Neural progenitor cell (in vitro differentiated cells): ENCODE measurements at regions not wholly inside any gene's neighbourhood (a gene's known extent, or its start where the extent isn't known, plus 50 kb on each side); places are given as distances from the start of the nearest gene placed in this dataset.
A peak's percentile ranks its signal among the peaks of the same experiment; 100 is the strongest.

Source experiments
- DNase-seq: peaks from one replicate; pipeline ENCODE4 v3.0.0-alpha.2; 2016; ENCODE audit warnings: low spot score
- H2AFZ ChIP-seq: fragments of 200-600 bp; sonication (generic); replicated peaks from 2 replicates; pipeline ENCODE4 v1.6.1; 2016; ENCODE audit warnings: antibody characterized with exemption
- H3F3A ChIP-seq: fragments of 200-600 bp; sonication (generic); 2 replicates; pipeline ENCODE4 v1.6.1; 2016; ENCODE audit warnings: antibody characterized with exemption, low read depth
- H3K27ac ChIP-seq: fragments of 200-600 bp; sonication (generic); 2 replicates; pipeline ENCODE4 v1.5.1; 2016; ENCODE audit warnings: mild to moderate bottlenecking
- H3K27me3 ChIP-seq: fragments of 200-600 bp; sonication (generic); 2 replicates; pipeline ENCODE4 v1.6.1; 2016; ENCODE audit warnings: mild to moderate bottlenecking, moderate library complexity
- H3K36me3 ChIP-seq: fragments of 200-600 bp; sonication (generic); 2 replicates; pipeline ENCODE4 v1.5.1; 2016
- H3K4me1 ChIP-seq: fragments of 200-600 bp; sonication (generic); 2 replicates; pipeline ENCODE4 v1.6.1; 2016; ENCODE audit warnings: mixed run types
- H3K4me2 ChIP-seq: fragments of 200-600 bp; sonication (generic); 2 replicates; pipeline ENCODE4 v1.6.1; 2016
- H3K4me3 ChIP-seq: fragments of 200-600 bp; sonication (generic); 2 replicates; pipeline ENCODE4 v1.5.1; 2016
- H3K79me2 ChIP-seq: fragments of 200-600 bp; sonication (generic); 2 replicates; pipeline ENCODE4 v1.6.1; 2016; ENCODE audit warnings: low read depth
- H3K9ac ChIP-seq: fragments of 200-600 bp; sonication (generic); 2 replicates; pipeline ENCODE4 v1.6.1; 2016
- H3K9me3 ChIP-seq: fragments of 200-600 bp; sonication (generic); 2 replicates; pipeline ENCODE4 v1.5.1; 2016; ENCODE audit warnings: low read depth
- H4K20me1 ChIP-seq: fragments of 200-600 bp; sonication (generic); 2 replicates; pipeline ENCODE4 v1.6.1; 2016; ENCODE audit warnings: low read depth
- H3K27ac Mint-ChIP-seq: 3 replicates; pipeline ENCODE4 v1.8.0; 2021; ENCODE audit warnings: mixed read lengths
- H3K27me3 Mint-ChIP-seq: 2 replicates; pipeline ENCODE4 v1.8.0; 2022; ENCODE audit warnings: low read depth, mild to moderate bottlenecking, inconsistent platforms, moderate library complexity, mixed read lengths; ENCODE audit not compliant: insufficient read depth
- H3K36me3 Mint-ChIP-seq: 3 replicates; pipeline ENCODE4 v1.8.0; 2021; ENCODE audit warnings: mixed read lengths
- H3K4me1 Mint-ChIP-seq: 3 replicates; pipeline ENCODE4 v1.8.0; 2021; ENCODE audit warnings: mixed read lengths
- H3K4me3 Mint-ChIP-seq: 3 replicates; pipeline ENCODE4 v1.8.0; 2021; ENCODE audit warnings: mild to moderate bottlenecking, moderate library complexity, mixed read lengths
- H3K9me3 Mint-ChIP-seq: 3 replicates; pipeline ENCODE4 v1.8.0; 2020; ENCODE audit warnings: mixed read lengths
- EZH2 ChIP-seq: fragments of 200-600 bp; sonication (generic); IDR thresholded peaks from 2 replicates; pipeline ENCODE4 v1.6.1; 2017; ENCODE audit warnings: antibody characterized with exemption, mild to moderate bottlenecking, moderate library complexity
- EZH2phosphoT487 ChIP-seq: fragments of 200-600 bp; sonication (generic); IDR thresholded peaks from 2 replicates; pipeline ENCODE4 v1.6.1; 2017; ENCODE audit warnings: antibody characterized with exemption
- TF ChIP-seq, protein P1 (sequence below): fragments of 200-600 bp; sonication (generic); IDR thresholded peaks from 2 replicates; pipeline ENCODE4 v1.5.1; 2017; ENCODE audit warnings: antibody characterized with exemption, mild to moderate bottlenecking

- no peak overlapping the region for H3K27ac ChIP-seq
- no peaks in the 10 kb centered on the region for H3K36me3 Mint-ChIP-seq
- H3K4me2 ChIP-seq, result no peak overlapping the region
- no peak overlapping the region for H3K27ac Mint-ChIP-seq
- H3K27me3 ChIP-seq, result no peaks in the 10 kb centered on the region
- no peaks in the 10 kb centered on the region for H3K4me1 ChIP-seq
- no peaks in the 10 kb centered on the region for H3K9me3 Mint-ChIP-seq
- no peaks in the 10 kb centered on the region for H3K79me2 ChIP-seq
- H3K36me3 ChIP-seq, result no peaks in the 10 kb centered on the region
- no peak for DNase-seq
- no peak overlapping the region for H3K4me3 Mint-ChIP-seq
- H3K9ac ChIP-seq, result no peak overlapping the region
- H2AFZ ChIP-seq, result no peak overlapping the region
- H3K27me3 Mint-ChIP-seq, result no peaks in the 10 kb centered on the region
- no peaks in the 10 kb centered on the region for H4K20me1 ChIP-seq
- H3F3A ChIP-seq, result no peaks in the 10 kb centered on the region
- peaks cover 9% of the 10 kb centered on the region for H3K4me1 Mint-ChIP-seq
- TF ChIP-seq, protein P1, sequence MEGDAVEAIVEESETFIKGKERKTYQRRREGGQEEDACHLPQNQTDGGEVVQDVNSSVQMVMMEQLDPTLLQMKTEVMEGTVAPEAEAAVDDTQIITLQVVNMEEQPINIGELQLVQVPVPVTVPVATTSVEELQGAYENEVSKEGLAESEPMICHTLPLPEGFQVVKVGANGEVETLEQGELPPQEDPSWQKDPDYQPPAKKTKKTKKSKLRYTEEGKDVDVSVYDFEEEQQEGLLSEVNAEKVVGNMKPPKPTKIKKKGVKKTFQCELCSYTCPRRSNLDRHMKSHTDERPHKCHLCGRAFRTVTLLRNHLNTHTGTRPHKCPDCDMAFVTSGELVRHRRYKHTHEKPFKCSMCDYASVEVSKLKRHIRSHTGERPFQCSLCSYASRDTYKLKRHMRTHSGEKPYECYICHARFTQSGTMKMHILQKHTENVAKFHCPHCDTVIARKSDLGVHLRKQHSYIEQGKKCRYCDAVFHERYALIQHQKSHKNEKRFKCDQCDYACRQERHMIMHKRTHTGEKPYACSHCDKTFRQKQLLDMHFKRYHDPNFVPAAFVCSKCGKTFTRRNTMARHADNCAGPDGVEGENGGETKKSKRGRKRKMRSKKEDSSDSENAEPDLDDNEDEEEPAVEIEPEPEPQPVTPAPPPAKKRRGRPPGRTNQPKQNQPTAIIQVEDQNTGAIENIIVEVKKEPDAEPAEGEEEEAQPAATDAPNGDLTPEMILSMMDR, result no peak
- no peaks in the 10 kb centered on the region for H3K9me3 ChIP-seq
- no peak overlapping the region for H3K4me3 ChIP-seq
Measured at GRCh38 chr7:82696631-82697030, 253.1 kb upstream of the CACNA2D1 start.

DNA sequence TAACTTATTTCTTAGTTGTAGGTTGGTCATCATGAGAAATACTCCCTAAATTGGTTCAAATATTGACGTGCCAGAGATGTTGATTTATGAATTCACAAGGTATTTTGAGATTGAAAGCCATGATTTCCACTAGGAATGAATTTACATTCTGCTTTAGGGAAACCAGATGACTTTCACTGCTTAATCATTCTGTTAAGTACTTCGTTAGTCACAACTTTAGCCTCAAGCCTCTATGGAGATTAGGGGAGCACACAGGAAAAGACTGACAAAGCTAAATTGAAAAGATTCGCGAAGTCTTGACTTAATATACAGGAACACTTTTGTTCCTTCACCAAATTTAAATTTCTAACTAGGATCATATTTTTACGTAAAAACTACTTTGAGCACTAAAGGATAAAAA lies 250.4 kb upstream of the CACNA2D1 start:
- Histone ChIP-seq H4K20me1 (no peaks in the 10 kb centered on the region), H2AFZ (no peak overlapping the region), H3K36me3 (no peaks in the 10 kb centered on the region), H3K27me3 (no peaks in the 10 kb centered on the region), H3K4me1 (no peaks in the 10 kb centered on the region), H3K4me2 (no peak overlapping the region), H3K9me3 (no peaks in the 10 kb centered on the region), H3K79me2 (no peaks in the 10 kb centered on the region), H3K27ac (no peak overlapping the region), H3K4me3 (no peak overlapping the region), H3F3A (no peaks in the 10 kb centered on the region), H3K9ac (no peak overlapping the region)
- DNase-seq, result peak; percentile 10
- H3K9me3 Mint-ChIP-seq, result no peaks in the 10 kb centered on the region
- H3K36me3 Mint-ChIP-seq, result no peaks in the 10 kb centered on the region
- no peaks in the 10 kb centered on the region for H3K4me1 Mint-ChIP-seq
- H3K27ac Mint-ChIP-seq, result no peak overlapping the region
- H3K27me3 Mint-ChIP-seq, result no peaks in the 10 kb centered on the region
- TF ChIP-seq, protein P1, result no peak
- no peak overlapping the region for H3K4me3 Mint-ChIP-seq

DNA sequence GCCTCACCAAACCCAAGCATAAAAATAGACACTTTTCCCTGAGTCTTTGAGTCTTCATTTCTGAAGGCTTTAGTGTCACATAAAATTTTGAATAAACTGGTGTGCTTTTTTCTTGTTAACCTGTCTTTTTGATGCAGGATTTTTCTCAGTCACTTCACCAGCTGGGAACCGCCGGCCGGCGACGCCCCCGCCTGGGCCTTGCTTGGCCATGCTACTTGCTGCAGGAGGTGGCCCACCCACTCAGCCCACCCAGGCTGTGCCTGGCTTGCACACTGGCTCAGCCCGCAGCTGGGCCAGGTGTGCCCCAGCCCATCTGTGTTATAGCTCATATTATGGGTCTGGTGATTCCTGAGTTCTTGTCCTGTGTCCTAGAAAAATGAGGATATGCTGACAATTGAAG lies 247.4 kb upstream of the CACNA2D1 start:
- Histone ChIP-seq H3K79me2 (no peaks in the 10 kb centered on the region), H3K27ac (no peak overlapping the region), H4K20me1 (no peaks in the 10 kb centered on the region), H3K4me1 (no peaks in the 10 kb centered on the region), H3K9ac (no peak overlapping the region), H3K36me3 (no peaks in the 10 kb centered on the region), H2AFZ (no peak overlapping the region), H3K9me3 (no peaks in the 10 kb centered on the region), H3F3A (no peaks in the 10 kb centered on the region), H3K4me3 (no peak overlapping the region), H3K4me2 (no peak overlapping the region), H3K27me3 (no peaks in the 10 kb centered on the region)
- peak; percentile 38 for DNase-seq
- Mint-ChIP-seq H3K36me3 (no peaks in the 10 kb centered on the region), H3K27me3 (no peaks in the 10 kb centered on the region), H3K27ac (no peak overlapping the region), H3K4me3 (no peak overlapping the region), H3K9me3 (no peaks in the 10 kb centered on the region), H3K4me1 (no peaks in the 10 kb centered on the region)
- TF ChIP-seq, protein P1, result no peak
- TF ChIP-seq EZH2phosphoT487 (no peak), EZH2 (no peak)

DNA sequence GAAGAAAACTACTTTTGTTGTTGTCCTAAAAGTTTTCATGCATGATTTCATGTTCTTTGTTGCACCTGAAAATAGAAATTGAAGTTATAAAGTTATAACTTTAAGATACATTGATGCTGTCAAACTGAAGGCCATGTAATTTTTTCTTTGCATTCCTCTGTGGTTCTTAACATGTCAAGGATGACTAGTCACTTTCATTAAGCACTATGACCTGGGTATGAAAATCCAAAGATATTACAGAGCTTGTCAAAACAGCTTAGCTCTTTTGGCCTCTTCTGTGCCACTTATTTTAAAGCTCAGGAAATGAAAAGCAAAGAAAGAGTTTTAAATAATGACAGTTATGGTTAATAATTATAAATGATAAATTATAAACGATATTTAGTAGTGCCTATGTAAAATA lies 241.6 kb upstream of the CACNA2D1 start:
- TF ChIP-seq, protein P1, result no peak
- no peak for TF ChIP-seq EZH2phosphoT487
- TF ChIP-seq EZH2, result no peak
- Histone ChIP-seq H4K20me1 (no peaks in the 10 kb centered on the region), H3K27ac (no peak overlapping the region), H3K9me3 (no peaks in the 10 kb centered on the region), H3K4me1 (no peaks in the 10 kb centered on the region), H3F3A (no peaks in the 10 kb centered on the region), H3K4me3 (no peak overlapping the region), H2AFZ (no peak overlapping the region), H3K4me2 (no peak overlapping the region), H3K27me3 (no peaks in the 10 kb centered on the region), H3K79me2 (no peaks in the 10 kb centered on the region), H3K9ac (no peak overlapping the region), H3K36me3 (no peaks in the 10 kb centered on the region)
- Mint-ChIP-seq H3K9me3 (no peaks in the 10 kb centered on the region), H3K27me3 (no peaks in the 10 kb centered on the region), H3K27ac (no peak overlapping the region), H3K4me3 (no peak overlapping the region), H3K36me3 (no peaks in the 10 kb centered on the region), H3K4me1 (peaks cover 3% of the 10 kb centered on the region)
- no peak for DNase-seq
